ENCODE measurements at regions not wholly inside any gene's neighbourhood (a gene's known extent, or its start where the extent isn't known, plus 50 kb on each side); places are given as distances from the start of the nearest gene placed in this dataset.

DNA sequence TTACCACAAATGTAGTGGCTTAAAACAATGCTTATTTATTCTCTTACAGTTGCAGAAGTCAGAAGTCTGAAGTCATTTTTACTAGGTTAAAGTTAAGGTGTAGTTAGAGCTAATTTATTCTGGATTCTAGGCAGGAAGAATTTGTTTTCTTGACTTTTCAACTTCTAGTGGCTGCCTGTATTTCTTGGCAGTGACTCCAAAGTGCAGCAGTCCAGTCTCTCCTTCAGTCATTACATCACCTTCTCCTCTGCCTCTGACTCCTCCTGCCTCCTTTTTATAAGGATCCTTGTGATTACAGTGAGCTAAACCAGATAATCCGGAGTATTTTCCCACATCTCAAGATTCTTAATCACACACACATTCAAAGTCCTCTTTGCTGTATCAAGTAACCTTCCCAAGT is 581.4 kb downstream of the KCNA4 start:
- ChIA-PET POLR2A (no interaction called here), CTCF (no interaction called here)
- no peak for DNase-seq (ENCODE audit: extremely low spot score)
- TF ChIP-seq SUZ12 (IDR thresholded peaks at IDR 0.05) (no peak), ELF4 (IDR thresholded peaks at IDR 0.05) (no peak), FOXA1 (IDR thresholded peaks at IDR 0.05) (no peak), NFRKB (IDR thresholded peaks at IDR 0.05) (no peak), ZNF384 (IDR thresholded peaks at IDR 0.05) (no peak), FOXM1 (IDR thresholded peaks at IDR 0.05; ENCODE audit: borderline replicate concordance) (no peak), ARNT (IDR thresholded peaks at IDR 0.05) (no peak), TARDBP (IDR thresholded peaks at IDR 0.05) (no peak)

DNA sequence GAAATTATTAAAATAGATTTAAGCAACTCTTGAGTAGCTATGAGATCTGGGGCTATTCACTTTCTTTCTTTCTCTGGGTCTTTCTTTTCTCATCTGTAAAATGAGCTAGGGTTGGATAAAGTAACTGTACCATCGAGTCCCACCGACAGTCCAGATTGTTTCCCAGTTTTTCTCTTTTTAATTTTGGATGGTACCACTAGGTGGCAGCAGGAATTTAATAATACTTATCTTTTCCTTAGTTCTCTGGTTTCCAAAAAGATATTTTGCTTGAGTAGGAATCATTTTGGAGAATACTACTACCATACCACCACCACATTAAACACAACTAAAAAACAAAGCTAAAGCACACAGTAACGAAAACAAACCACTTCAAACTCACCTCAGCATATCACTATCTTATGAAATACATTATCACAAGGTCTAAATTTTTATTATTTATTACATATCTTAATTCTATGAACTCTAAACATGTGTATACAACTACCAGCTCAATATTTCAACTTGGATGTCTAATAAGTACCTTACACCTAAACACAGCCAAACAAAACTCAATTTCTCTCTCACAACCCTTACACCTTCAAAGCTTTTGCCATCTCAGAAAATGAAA is 584.0 kb downstream of the KCNA4 start:
- TF ChIP-seq, protein P1, sequence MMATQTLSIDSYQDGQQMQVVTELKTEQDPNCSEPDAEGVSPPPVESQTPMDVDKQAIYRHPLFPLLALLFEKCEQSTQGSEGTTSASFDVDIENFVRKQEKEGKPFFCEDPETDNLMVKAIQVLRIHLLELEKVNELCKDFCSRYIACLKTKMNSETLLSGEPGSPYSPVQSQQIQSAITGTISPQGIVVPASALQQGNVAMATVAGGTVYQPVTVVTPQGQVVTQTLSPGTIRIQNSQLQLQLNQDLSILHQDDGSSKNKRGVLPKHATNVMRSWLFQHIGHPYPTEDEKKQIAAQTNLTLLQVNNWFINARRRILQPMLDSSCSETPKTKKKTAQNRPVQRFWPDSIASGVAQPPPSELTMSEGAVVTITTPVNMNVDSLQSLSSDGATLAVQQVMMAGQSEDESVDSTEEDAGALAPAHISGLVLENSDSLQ (IDR thresholded peaks at IDR 0.05) = no peak
- TF ChIP-seq FOXA1 (IDR thresholded peaks at IDR 0.05) (no peak), HDGF (IDR thresholded peaks at IDR 0.05; ENCODE audit: borderline replicate concordance) (no peak), L3MBTL2 (conservative IDR thresholded peaks at IDR 0.05) (no peak), SP1 (IDR thresholded peaks at IDR 0.05) (no peak), BHLHE40 (IDR thresholded peaks at IDR 0.05; ENCODE audit: borderline replicate concordance) (no peak), ZNF384 (IDR thresholded peaks at IDR 0.05) (no peak), ELF4 (IDR thresholded peaks at IDR 0.05) (no peak), LEF1 (IDR thresholded peaks at IDR 0.05; ENCODE audit: borderline replicate concordance) (no peak), NFRKB (IDR thresholded peaks at IDR 0.05) (no peak), TARDBP (IDR thresholded peaks at IDR 0.05) (no peak), SUZ12 (IDR thresholded peaks at IDR 0.05) (no peak), CTBP1 (IDR thresholded peaks at IDR 0.05; ENCODE audit: borderline replicate concordance) (no peak), FOXK2 (IDR thresholded peaks at IDR 0.05) (no peak), ARNT (IDR thresholded peaks at IDR 0.05) (no peak), FOXM1 (IDR thresholded peaks at IDR 0.05; ENCODE audit: borderline replicate concordance) (no peak)
- CTCF ChIA-PET = interaction anchor here (0.6 to 1.8 kb wide), 3 partner anchors 13 to 764 kb away, joined by 3 to 5 read pairs (median 3); no protein-coding TSS in a partner anchor
- POLR2A ChIA-PET = no interaction called here
- DNase-seq (ENCODE audit: extremely low spot score) = peak; percentile 15

DNA sequence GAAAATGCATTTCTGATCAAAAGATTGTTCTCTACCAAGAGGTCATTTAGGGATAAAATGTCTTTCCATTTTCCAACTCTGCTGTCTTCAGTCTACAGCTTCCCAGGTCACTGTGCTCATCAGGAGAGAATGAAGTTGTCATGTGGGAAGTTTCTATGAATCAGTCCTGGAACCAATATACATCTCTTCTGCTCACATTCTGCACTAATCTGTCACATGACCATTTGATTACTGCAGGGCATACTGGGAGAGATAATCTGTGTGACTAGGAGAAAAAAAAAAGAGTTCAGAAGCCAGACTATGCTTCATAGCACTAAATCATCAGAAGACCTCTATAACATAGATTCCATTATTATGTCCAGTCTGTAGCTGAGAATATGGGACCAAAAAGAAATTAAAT is 611.5 kb downstream of the KCNA4 start:
- ChIA-PET CTCF (no interaction called here), POLR2A (no interaction called here)
- no peak for TF ChIP-seq BHLHE40 (IDR thresholded peaks at IDR 0.05; ENCODE audit: borderline replicate concordance)
- TF ChIP-seq FOXM1 (IDR thresholded peaks at IDR 0.05; ENCODE audit: borderline replicate concordance) = no peak
- TF ChIP-seq TARDBP (IDR thresholded peaks at IDR 0.05) = no peak
- TF ChIP-seq, protein P1 (IDR thresholded peaks at IDR 0.05) = no peak
- TF ChIP-seq LEF1 (IDR thresholded peaks at IDR 0.05; ENCODE audit: borderline replicate concordance) = no peak
- no peak for TF ChIP-seq NFRKB (IDR thresholded peaks at IDR 0.05)
- TF ChIP-seq SP1 (IDR thresholded peaks at IDR 0.05) = no peak
- no peak for DNase-seq (ENCODE audit: extremely low spot score)

DNA sequence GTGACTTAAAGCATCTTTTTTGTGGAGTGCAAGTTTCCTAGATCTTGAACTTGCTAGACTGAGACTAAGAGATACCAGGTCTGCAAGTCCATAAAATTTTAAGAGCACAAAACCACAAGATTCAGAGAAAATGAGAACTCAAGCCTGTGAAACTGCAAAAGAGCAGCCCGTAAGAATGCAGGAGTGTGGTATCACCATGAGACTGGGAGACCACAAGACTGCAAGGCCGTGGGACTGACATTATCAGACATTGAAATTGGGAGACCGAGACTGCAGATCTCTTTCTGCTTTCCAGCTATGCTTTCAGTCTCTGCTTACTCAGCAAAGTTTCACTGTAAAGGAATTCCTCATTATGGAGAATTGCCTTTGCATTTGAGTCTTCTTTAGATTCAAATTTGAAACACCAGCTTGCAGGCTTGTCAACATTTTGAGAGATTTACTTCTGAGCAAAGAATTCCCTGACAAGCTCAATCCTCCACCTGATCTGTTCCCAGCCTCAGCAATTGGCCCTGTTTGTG is 621.2 kb downstream of the KCNA4 start:
- TF ChIP-seq FOXK2 (IDR thresholded peaks at IDR 0.05) = no peak
- no peak for TF ChIP-seq HDGF (IDR thresholded peaks at IDR 0.05; ENCODE audit: borderline replicate concordance)
- TF ChIP-seq, protein P1 (IDR thresholded peaks at IDR 0.05) = no peak
- no peak for TF ChIP-seq BHLHE40 (IDR thresholded peaks at IDR 0.05; ENCODE audit: borderline replicate concordance)
- TF ChIP-seq ARNT (IDR thresholded peaks at IDR 0.05) = no peak
- no peak for TF ChIP-seq NFRKB (IDR thresholded peaks at IDR 0.05)
- no peak for TF ChIP-seq LEF1 (IDR thresholded peaks at IDR 0.05; ENCODE audit: borderline replicate concordance)
- TF ChIP-seq CTBP1 (IDR thresholded peaks at IDR 0.05; ENCODE audit: borderline replicate concordance) = no peak
- no peak for TF ChIP-seq SUZ12 (IDR thresholded peaks at IDR 0.05)
- TF ChIP-seq FOXM1 (IDR thresholded peaks at IDR 0.05; ENCODE audit: borderline replicate concordance) = no peak
- ChIA-PET CTCF (no interaction called here), POLR2A (no interaction called here)
- no peak for DNase-seq (ENCODE audit: extremely low spot score)

DNA sequence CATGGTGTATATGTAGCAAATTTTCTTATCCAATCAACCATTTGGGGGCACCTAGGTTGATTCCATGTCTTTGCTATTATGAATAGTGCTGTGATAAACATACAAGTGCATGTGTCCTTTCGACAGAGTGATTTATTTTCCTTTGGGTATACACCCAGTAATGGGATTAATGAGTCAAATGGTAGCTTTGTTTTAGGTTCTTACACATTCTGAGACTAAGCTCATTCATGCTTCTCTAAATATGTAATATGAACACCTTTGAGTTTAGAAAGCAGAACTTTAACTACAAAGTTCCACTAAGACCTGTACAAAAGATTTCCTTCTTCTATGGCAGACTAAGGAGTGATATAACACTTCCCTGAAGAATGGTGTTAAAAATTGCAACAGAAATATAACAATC is 627.0 kb downstream of the KCNA4 start:
- TF ChIP-seq, protein P1 (IDR thresholded peaks at IDR 0.05) = no peak
- TF ChIP-seq BHLHE40 (IDR thresholded peaks at IDR 0.05; ENCODE audit: borderline replicate concordance) = no peak
- no peak for TF ChIP-seq TARDBP (IDR thresholded peaks at IDR 0.05)
- no peak for TF ChIP-seq L3MBTL2 (conservative IDR thresholded peaks at IDR 0.05)
- TF ChIP-seq ZNF384 (IDR thresholded peaks at IDR 0.05) = no peak
- no peak for TF ChIP-seq LEF1 (IDR thresholded peaks at IDR 0.05; ENCODE audit: borderline replicate concordance)
- TF ChIP-seq NFRKB (IDR thresholded peaks at IDR 0.05) = no peak
- TF ChIP-seq ELF4 (IDR thresholded peaks at IDR 0.05) = no peak
- TF ChIP-seq HDGF (IDR thresholded peaks at IDR 0.05; ENCODE audit: borderline replicate concordance) = no peak
- no peak for TF ChIP-seq FOXM1 (IDR thresholded peaks at IDR 0.05; ENCODE audit: borderline replicate concordance)
- TF ChIP-seq CTBP1 (IDR thresholded peaks at IDR 0.05; ENCODE audit: borderline replicate concordance) = no peak
- no peak for TF ChIP-seq SP1 (IDR thresholded peaks at IDR 0.05)
- TF ChIP-seq SUZ12 (IDR thresholded peaks at IDR 0.05) = no peak
- TF ChIP-seq FOXK2 (IDR thresholded peaks at IDR 0.05) = no peak
- TF ChIP-seq ARNT (IDR thresholded peaks at IDR 0.05) = no peak

More for the DNA sequence above, 627.0 kb downstream of the KCNA4 start:
- CTCF ChIA-PET = no interaction called here
- POLR2A ChIA-PET = no interaction called here
- DNase-seq (ENCODE audit: extremely low spot score) = no peak
